Gastrocnemius medialis (tissue), 4 donors: ENCODE measurements at regions not wholly inside any gene's neighbourhood (a gene's known extent, or its start where the extent isn't known, plus 50 kb on each side); places are given as distances from the start of the nearest gene placed in this dataset.

Experiments
- ATAC-seq, 2 donors: fragments of 150-250 bp; one replicate each; pipeline ENCODE4 v1.9.1; 2016
- DNase-seq, 2 donors: peaks; one replicate each; pipeline ENCODE4 v3.0.0-alpha.2; 2019
- H3K27ac ChIP-seq, 4 donors: fragments of 200-600 bp; sonication (generic); 1 replicate in 1 of 4; 2 replicates in 3 of 4; pipeline ENCODE4 v1.5.1; 2016 to 2018; ENCODE audit warnings: mild to moderate bottlenecking in 2 of 4, moderate library complexity in 1 of 4
- H3K27me3 ChIP-seq, 3 donors: fragments of 200-600 bp; sonication (generic) in 2 of 3; 1 replicate in 1 of 3; 2 replicates in 2 of 3; pipeline versions ENCODE4 v1.5.1 to v1.6.0; 2016 to 2019; ENCODE audit warnings: mild to moderate bottlenecking in 1 of 3, moderate library complexity in 1 of 3
- H3K36me3 ChIP-seq, 2 donors: fragments of 200-600 bp; sonication (generic) in 1 of 2; one replicate each; pipeline ENCODE4 v1.5.1; 2017 to 2018
- H3K4me1 ChIP-seq, 2 donors: fragments of 200-600 bp; sonication (generic) in 1 of 2; one replicate each; pipeline ENCODE4 v1.5.1; 2016 to 2017; ENCODE audit warnings: mild to moderate bottlenecking in 2 of 2
- H3K4me3 ChIP-seq, 4 donors: fragments of 200-600 bp; sonication (generic) in 3 of 4; 1 replicate in 1 of 4; 2 replicates in 3 of 4; pipeline ENCODE4 v1.5.1; 2016 to 2019; ENCODE audit warnings: mild to moderate bottlenecking in 2 of 4
- H3K9me3 ChIP-seq, 3 donors: fragments of 200-600 bp; sonication (generic) in 2 of 3; 1 replicate in 1 of 3; 2 replicates in 2 of 3; pipeline ENCODE4 v1.5.1; 2016 to 2019
- POLR2A ChIP-seq, 2 donors: fragments of 450-650 bp; IDR thresholded peaks; one replicate each; pipeline ENCODE4 v1.6.1; 2017; ENCODE audit warnings: antibody characterized with exemption in 2 of 2, mild to moderate bottlenecking in 2 of 2, moderate library complexity in 2 of 2
- in situ Hi-C, 4 donors: fragments of 200-750 bp; cut with MboI; loops; one replicate each; pipeline versions ENCODE4 v1.15.0 to v1.8.0; 2017; ENCODE audit warnings: low sequenced_read_pairs in 4 of 4
- intact Hi-C: fragments of 100-400 bp; cut with DNase I; formaldehyde crosslinking; loops from one replicate; pipeline ENCODE4 v1.15.1; 2023; ENCODE audit warnings: low total_unique reads
- TF ChIP-seq, protein P1 (sequence below), 5 experiments: fragments of 450-650 bp in 3 of 5; fragments of 200-600 bp in 2 of 5; sonication (generic) in 2 of 5; IDR thresholded peaks in 4 of 5; conservative IDR thresholded peaks in 1 of 5; 1 replicate in 4 of 5; 2 replicates in 1 of 5; pipeline ENCODE4 v1.5.1; 2016 to 2019; ENCODE audit warnings: antibody characterized with exemption in 5 of 5, mild to moderate bottlenecking in 3 of 5, moderate library complexity in 3 of 5

DNA sequence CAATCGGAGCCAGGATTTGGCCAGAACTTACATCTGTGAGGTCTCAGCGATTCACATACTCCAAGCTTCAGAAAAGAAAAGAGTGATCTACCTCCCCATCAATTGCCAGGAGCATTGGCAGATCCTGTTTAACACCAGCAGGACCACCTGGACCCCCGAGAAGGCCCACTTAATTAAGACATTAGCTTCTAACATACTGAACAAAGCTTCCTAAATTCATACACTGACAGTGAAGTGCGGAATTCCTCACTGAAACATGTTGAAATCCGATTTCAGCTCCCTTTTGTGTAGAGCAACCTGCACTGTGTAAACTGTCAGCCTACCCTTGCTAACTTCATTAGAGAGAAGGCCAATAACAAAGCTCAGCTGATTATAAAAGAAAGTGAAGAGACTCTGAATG lies 274.0 kb downstream of the NOVA1 start:
- H3K27ac ChIP-seq, result no peak overlapping the region
- H3K4me3 ChIP-seq, result no peak overlapping the region
- in situ Hi-C loops (no loop called here), intact Hi-C loops (no loop called here)
- no peaks in the 10 kb centered on the region for H3K4me1 ChIP-seq
- no peaks in the 10 kb centered on the region for H3K27me3 ChIP-seq
- no peaks in the 10 kb centered on the region for H3K9me3 ChIP-seq
- ATAC-seq (no peak), DNase-seq (no peak)
- no peaks in the 10 kb centered on the region for H3K36me3 ChIP-seq
- TF ChIP-seq, protein P1, sequence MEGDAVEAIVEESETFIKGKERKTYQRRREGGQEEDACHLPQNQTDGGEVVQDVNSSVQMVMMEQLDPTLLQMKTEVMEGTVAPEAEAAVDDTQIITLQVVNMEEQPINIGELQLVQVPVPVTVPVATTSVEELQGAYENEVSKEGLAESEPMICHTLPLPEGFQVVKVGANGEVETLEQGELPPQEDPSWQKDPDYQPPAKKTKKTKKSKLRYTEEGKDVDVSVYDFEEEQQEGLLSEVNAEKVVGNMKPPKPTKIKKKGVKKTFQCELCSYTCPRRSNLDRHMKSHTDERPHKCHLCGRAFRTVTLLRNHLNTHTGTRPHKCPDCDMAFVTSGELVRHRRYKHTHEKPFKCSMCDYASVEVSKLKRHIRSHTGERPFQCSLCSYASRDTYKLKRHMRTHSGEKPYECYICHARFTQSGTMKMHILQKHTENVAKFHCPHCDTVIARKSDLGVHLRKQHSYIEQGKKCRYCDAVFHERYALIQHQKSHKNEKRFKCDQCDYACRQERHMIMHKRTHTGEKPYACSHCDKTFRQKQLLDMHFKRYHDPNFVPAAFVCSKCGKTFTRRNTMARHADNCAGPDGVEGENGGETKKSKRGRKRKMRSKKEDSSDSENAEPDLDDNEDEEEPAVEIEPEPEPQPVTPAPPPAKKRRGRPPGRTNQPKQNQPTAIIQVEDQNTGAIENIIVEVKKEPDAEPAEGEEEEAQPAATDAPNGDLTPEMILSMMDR (IDR thresholded peaks at IDR 0.05 in 4 of 5, conservative IDR thresholded peaks at IDR 0.05 in 1 of 5), result no peak
- no peak for TF ChIP-seq POLR2A (IDR thresholded peaks at IDR 0.05)

DNA sequence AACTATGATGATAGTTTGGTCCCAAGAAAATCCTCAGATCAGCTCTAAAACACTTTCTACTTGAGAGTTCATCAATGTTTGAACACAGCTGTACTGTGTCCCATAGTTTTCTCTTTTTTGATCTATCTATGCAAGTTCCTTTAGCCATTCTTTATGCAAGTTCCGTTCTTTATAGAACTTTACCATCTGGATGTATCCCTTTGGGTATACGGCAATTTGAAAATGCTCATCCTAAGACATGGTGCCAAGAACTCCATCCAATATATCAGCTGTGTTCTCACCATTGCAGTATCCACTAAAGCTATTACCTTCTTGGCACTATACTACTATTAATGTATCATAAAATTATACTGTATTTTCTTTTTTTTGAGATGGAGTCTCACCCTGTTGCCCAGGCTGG lies 276.9 kb downstream of the NOVA1 start:
- H3K4me3 ChIP-seq, result no peak overlapping the region
- H3K9me3 ChIP-seq, result no peaks in the 10 kb centered on the region
- in situ Hi-C loops, result no loop called here
- TF ChIP-seq, protein P1 (IDR thresholded peaks at IDR 0.05 in 4 of 5, conservative IDR thresholded peaks at IDR 0.05 in 1 of 5), result no peak
- H3K27me3 ChIP-seq, result no peaks in the 10 kb centered on the region
- no peaks in the 10 kb centered on the region for H3K36me3 ChIP-seq
- ATAC-seq (no peak), DNase-seq (no peak)
- intact Hi-C loops, result no loop called here
- H3K27ac ChIP-seq, result no peak overlapping the region
- H3K4me1 ChIP-seq, result no peaks in the 10 kb centered on the region

- Histone ChIP-seq H3K36me3 (no peaks in the 10 kb centered on the region), H3K4me3 (no peak overlapping the region), H3K9me3 (no peaks in the 10 kb centered on the region), H3K27ac (no peak overlapping the region), H3K27me3 (no peaks in the 10 kb centered on the region), H3K4me1 (no peaks in the 10 kb centered on the region)
- ATAC-seq (no peak), DNase-seq (no peak)
- no peak for TF ChIP-seq POLR2A (IDR thresholded peaks at IDR 0.05)
- TF ChIP-seq, protein P1 (IDR thresholded peaks at IDR 0.05 in 4 of 5, conservative IDR thresholded peaks at IDR 0.05 in 1 of 5), result no peak
- intact Hi-C loops, result no loop called here
- in situ Hi-C loops, result no loop called here
Measured at GRCh38 chr14:26319139-26319864, 278.5 kb downstream of the NOVA1 start.

- ATAC-seq, result no peak
- Histone ChIP-seq H3K36me3 (no peaks in the 10 kb centered on the region), H3K4me3 (no peak overlapping the region), H3K9me3 (peaks cover 0 to 4% (median 0%) of the 10 kb centered on the region in 3 donors), H3K27me3 (no peaks in the 10 kb centered on the region), H3K27ac (no peak overlapping the region), H3K4me1 (no peaks in the 10 kb centered on the region)
- DNase-seq, result no peak
- in situ Hi-C loops (no loop called here), intact Hi-C loops (no loop called here)
- TF ChIP-seq POLR2A (IDR thresholded peaks at IDR 0.05), result no peak
- TF ChIP-seq, protein P1 (IDR thresholded peaks at IDR 0.05 in 4 of 5, conservative IDR thresholded peaks at IDR 0.05 in 1 of 5), result no peak
Measured at GRCh38 chr14:26304056-26304455, 293.8 kb downstream of the NOVA1 start.

DNA sequence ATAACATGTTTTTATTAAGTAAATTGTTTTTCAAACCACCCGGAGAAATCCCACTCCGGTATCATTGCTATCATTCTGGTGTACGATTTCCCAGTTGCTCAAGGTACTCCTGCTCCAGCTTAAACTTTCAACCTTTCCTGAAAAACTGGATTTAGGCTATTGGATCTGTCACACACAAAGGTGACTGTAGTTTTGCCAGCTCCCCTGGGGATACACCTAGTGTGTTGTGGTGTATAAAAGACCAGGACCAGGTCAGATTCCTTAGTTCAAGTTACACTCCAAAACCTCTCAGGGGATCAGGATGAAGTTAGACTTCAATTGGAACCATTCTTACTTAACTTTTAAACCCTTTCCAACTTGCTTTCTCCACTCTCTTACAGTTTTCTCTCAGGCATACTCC lies 303.9 kb downstream of the NOVA1 start:
- TF ChIP-seq, protein P1 (IDR thresholded peaks at IDR 0.05 in 4 of 5, conservative IDR thresholded peaks at IDR 0.05 in 1 of 5), result no peak
- no peak for TF ChIP-seq POLR2A (IDR thresholded peaks at IDR 0.05)
- intact Hi-C loops (no loop called here), in situ Hi-C loops (no loop called here)
- Histone ChIP-seq H3K27ac (no peak overlapping the region), H3K27me3 (no peaks in the 10 kb centered on the region), H3K4me1 (no peaks in the 10 kb centered on the region), H3K36me3 (no peaks in the 10 kb centered on the region), H3K9me3 (no peaks in the 10 kb centered on the region), H3K4me3 (no peak overlapping the region)
- no peak for DNase-seq
- ATAC-seq, result no peak
